ENCODE measurements at regions not wholly inside any gene's neighbourhood (a gene's known extent, or its start where the extent isn't known, plus 50 kb on each side); places are given as distances from the start of the nearest gene placed in this dataset.

GRCh38 chr9:13478639-13479038 lies 199.1 kb upstream of the MPDZ start:
- no peak for DNase-seq (ENCODE audit: low read depth, low spot score)
- H3K27ac ChIP-seq = no peak overlapping the region

- DNase-seq (ENCODE audit: low read depth, low spot score) = no peak
These were observed 198.7 kb upstream of the MPDZ start for GRCh38 chr9:13478160-13478559.

GRCh38 chr9:13470836-13471235 lies 191.3 kb upstream of the MPDZ start:
- no peak for DNase-seq (ENCODE audit: low read depth, low spot score)
- no peak overlapping the region for H3K27ac ChIP-seq

More at GRCh38 chr9:13478160-13478559, 198.7 kb upstream of the MPDZ start:
- H3K27ac ChIP-seq = no peak overlapping the region

GRCh38 chr9:13467157-13467556 lies 187.7 kb upstream of the MPDZ start:
- DNase-seq (ENCODE audit: low read depth, low spot score) = no peak
- no peak overlapping the region for H3K27ac ChIP-seq

GRCh38 chr9:13461414-13461991 lies 182.0 kb upstream of the MPDZ start:
- no peak for DNase-seq (ENCODE audit: low read depth, low spot score)
- H3K27ac ChIP-seq = no peak overlapping the region

- H3K27ac ChIP-seq = no peak overlapping the region
- DNase-seq (ENCODE audit: low read depth, low spot score) = no peak
These were observed 179.6 kb upstream of the MPDZ start for GRCh38 chr9:13459071-13459470.

- DNase-seq (ENCODE audit: low read depth, low spot score) = no peak
These were observed 178.3 kb upstream of the MPDZ start for GRCh38 chr9:13457795-13458194.

GRCh38 chr9:13450723-13451122 lies 171.2 kb upstream of the MPDZ start:
- H3K27ac ChIP-seq = no peak overlapping the region
- DNase-seq (ENCODE audit: low read depth, low spot score) = no peak

More at GRCh38 chr9:13457795-13458194, 178.3 kb upstream of the MPDZ start:
- no peak overlapping the region for H3K27ac ChIP-seq

GRCh38 chr9:13448482-13448881 lies 169.0 kb upstream of the MPDZ start:
- no peak overlapping the region for H3K27ac ChIP-seq
- DNase-seq (ENCODE audit: low read depth, low spot score) = no peak

GRCh38 chr9:13447843-13448422 lies 168.4 kb upstream of the MPDZ start:
- no peak for DNase-seq (ENCODE audit: low read depth, low spot score)
- no peak overlapping the region for H3K27ac ChIP-seq

- DNase-seq (ENCODE audit: low read depth, low spot score) = no peak
These were observed 167.7 kb upstream of the MPDZ start for GRCh38 chr9:13446938-13447842.

GRCh38 chr9:13446286-13446937 lies 166.9 kb upstream of the MPDZ start:
- no peak overlapping the region for H3K27ac ChIP-seq
- no peak for DNase-seq (ENCODE audit: low read depth, low spot score)

More at GRCh38 chr9:13446938-13447842, 167.7 kb upstream of the MPDZ start:
- no peak overlapping the region for H3K27ac ChIP-seq

- no peak for DNase-seq (ENCODE audit: low read depth, low spot score)
- no peak overlapping the region for H3K27ac ChIP-seq
These were observed 165.6 kb upstream of the MPDZ start for GRCh38 chr9:13445103-13445500.

GRCh38 chr9:13444245-13445102 lies 165.0 kb upstream of the MPDZ start:
- no peak for DNase-seq (ENCODE audit: low read depth, low spot score)
- no peak overlapping the region for H3K27ac ChIP-seq

GRCh38 chr9:13443346-13444244 lies 164.1 kb upstream of the MPDZ start:
- no peak overlapping the region for H3K27ac ChIP-seq
- DNase-seq (ENCODE audit: low read depth, low spot score) = no peak

- no peak for DNase-seq (ENCODE audit: low read depth, low spot score)
- no peak overlapping the region for H3K27ac ChIP-seq
These were observed 160.4 kb upstream of the MPDZ start for GRCh38 chr9:13439685-13440476.

GRCh38 chr9:13437866-13438265 lies 158.4 kb upstream of the MPDZ start:
- H3K27ac ChIP-seq = no peak overlapping the region
- DNase-seq (ENCODE audit: low read depth, low spot score) = no peak

- DNase-seq (ENCODE audit: low read depth, low spot score) = no peak
- no peak overlapping the region for H3K27ac ChIP-seq
These were observed 157.1 kb upstream of the MPDZ start for GRCh38 chr9:13436591-13436990.

All from epithelial cell of prostate (primary cell).